GM12878 (cell line): ENCODE measurements at regions not wholly inside any gene's neighbourhood (a gene's known extent, or its start where the extent isn't known, plus 50 kb on each side); places are given as distances from the start of the nearest gene placed in this dataset.

Experiments used
- ATAC-seq: fragments of 200-7000 bp; cut with Tn5 transposase; 3 replicates; pipeline ENCODE4 v1.9.1; 2020; ENCODE audit warnings: mild to moderate bottlenecking, moderate library complexity
- BruUV-seq: library from RNA; stranded (reverse); fragments of 400-500 nt; replicated peaks from 2 replicates; lab custom pipeline; 2021; lab: Mats Ljungman, UMichigan
- CTCF ChIA-PET: fragments of 300-600 bp; sonication (Branson Sonifier 250); formaldehyde crosslinking; extraction: SDS; loops from one replicate; lab custom pipeline; 2021; ENCODE audit warnings: inconsistent platforms; lab: Yijun Ruan, JAX
- POLR2A ChIA-PET: fragments of 350-600 bp; formaldehyde crosslinking; extraction: SDS; loops from one replicate; lab custom pipeline; 2021; ENCODE audit warnings: inconsistent platforms; lab: Charles Lee
- RAD21 ChIA-PET: fragments of 300-600 bp; sonication (Branson Sonifier 250); formaldehyde crosslinking; loops from one replicate; lab custom pipeline; 2023; ENCODE audit warnings: antibody characterized with exemption; ENCODE audit not compliant: unreplicated experiment; lab: Charles Lee
- SMC1A ChIA-PET: fragments of 300-600 bp; sonication (Branson Sonifier 250); formaldehyde crosslinking; loops from one replicate; lab custom pipeline; 2023; ENCODE audit not compliant: unreplicated experiment, uncharacterized antibody; lab: Charles Lee
- DNase-seq: peaks from one replicate; pipeline ENCODE4 v3.0.0-alpha.2; 2011; ENCODE audit warnings: low read depth, low spot score
- FAIRE-seq: peaks from 3 replicates; lab custom pipeline; 2011; peaks lifted over from hg19 to GRCh38; lab: Jason Lieb, UNC
- H2AFZ ChIP-seq: 2 replicates; pipeline ENCODE4 v1.6.0; 2011; ENCODE audit warnings: low read depth, low read length, control low read depth; ENCODE audit not compliant: control insufficient read depth
- H3K27ac ChIP-seq: 2 replicates; pipeline ENCODE4 v1.5.1; 2011; ENCODE audit warnings: control low read depth; ENCODE audit not compliant: control insufficient read depth, insufficient read depth
- H3K27me3 ChIP-seq, 2 experiments: replicated peaks in 1 of 2; 2 replicates each; pipeline versions ENCODE4 v1.6.0 to v1.6.1; 2011; ENCODE audit warnings: low read length in 1 of 2; ENCODE audit not compliant: control insufficient read depth in 2 of 2, insufficient read depth in 2 of 2
- H3K36me3 ChIP-seq, 2 experiments: 2 replicates each; pipeline ENCODE4 v1.5.1; 2011; ENCODE audit warnings: low read length in 1 of 2; ENCODE audit not compliant: control insufficient read depth in 2 of 2, insufficient read depth in 2 of 2
- H3K4me1 ChIP-seq: 2 replicates; pipeline ENCODE4 v1.6.1; 2011; ENCODE audit warnings: mild to moderate bottlenecking, low read length, moderate library complexity, mixed read lengths; ENCODE audit not compliant: control insufficient read depth, insufficient read depth
- H3K4me2 ChIP-seq: 2 replicates; pipeline ENCODE4 v1.6.0; 2011; ENCODE audit warnings: control low read depth; ENCODE audit not compliant: control insufficient read depth, insufficient read depth
- H3K4me3 ChIP-seq: fragments of 200-600 bp; sonication (generic); 2 replicates; pipeline ENCODE4 v1.5.1; 2016
- H3K79me2 ChIP-seq: 2 replicates; pipeline ENCODE4 v1.6.0; 2011; ENCODE audit warnings: low read length; ENCODE audit not compliant: control insufficient read depth, insufficient read depth
- H3K9ac ChIP-seq: 2 replicates; pipeline ENCODE4 v1.8.0; 2011; ENCODE audit warnings: low read length, control low read depth, mixed read lengths; ENCODE audit not compliant: control insufficient read depth, insufficient read depth
- H3K9me3 ChIP-seq: replicated peaks from 3 replicates; pipeline ENCODE4 v1.5.1; 2011; ENCODE audit warnings: mild to moderate bottlenecking, low read length; ENCODE audit not compliant: control insufficient read depth, insufficient read depth
- H4K20me1 ChIP-seq: 2 replicates; pipeline ENCODE4 v1.6.0; 2011; ENCODE audit not compliant: control insufficient read depth, insufficient read depth
- CREB1 ChIP-seq: IDR thresholded peaks from 2 replicates; pipeline ENCODE4 v1.6.1; 2012; ENCODE audit warnings: low read depth, mild to moderate bottlenecking, inconsistent platforms
- EED ChIP-seq: sonication (generic); IDR thresholded peaks from 2 replicates; pipeline ENCODE4 v1.6.1; 2016; ENCODE audit warnings: antibody characterized with exemption, low read depth
- EGR1 ChIP-seq, 2 experiments: IDR thresholded peaks; 1 replicate in 1 of 2; 2 replicates in 1 of 2; pipeline ENCODE4 v1.6.1; 2011 to 2012; ENCODE audit warnings: low read depth in 2 of 2, low read length in 2 of 2, borderline replicate concordance in 1 of 2, mild to moderate bottlenecking in 1 of 2, moderate library complexity in 1 of 2
- KDM1A ChIP-seq: fragments of 200-600 bp; sonication (generic); IDR thresholded peaks from 2 replicates; pipeline ENCODE4 v1.6.1; 2016; ENCODE audit warnings: borderline replicate concordance
- NBN ChIP-seq: fragments of 450-650 bp; IDR thresholded peaks from 2 replicates; pipeline ENCODE4 v1.6.1; 2016
- NFIC ChIP-seq: IDR thresholded peaks from 2 replicates; pipeline ENCODE4 v1.6.1; 2012; ENCODE audit warnings: low read depth, mild to moderate bottlenecking, inconsistent platforms, low read length, moderate library complexity
- PML ChIP-seq: IDR thresholded peaks from 2 replicates; pipeline ENCODE4 v1.6.1; 2012; ENCODE audit warnings: low read length, inconsistent platforms
- SMC3 ChIP-seq: IDR thresholded peaks from 2 replicates; pipeline ENCODE4 v1.6.1; 2011; ENCODE audit warnings: low read length, improper control_type of control experiment, borderline replicate concordance
- TAF1 ChIP-seq: IDR thresholded peaks from 2 replicates; pipeline ENCODE4 v1.6.1; 2011; ENCODE audit warnings: mild to moderate bottlenecking, low read depth, low read length, borderline replicate concordance
- WGBS: methylation state at CpG from one replicate; pipeline ENCODE4 v1.1.6; 2016; ENCODE audit warnings: low lambda C conversion rate; ENCODE audit not compliant: insufficient replicate concordance, insufficient coverage; ENCODE audit errors: missing lambda C conversion rate; 5-methylcytosine and 5-hydroxymethylcytosine counted together
- in situ Hi-C: fragments of 300-500 bp; cut with MboI; formaldehyde crosslinking; loops from 9 replicates; pipeline ENCODE4 v1.14.3; 2018; ENCODE audit warnings: mixed read lengths
- intact Hi-C: fragments of 100-400 bp; cut with micrococcal nuclease; formaldehyde crosslinking; loops from one replicate; pipeline ENCODE4 v1.14.2; 2022; ENCODE audit not compliant: unreplicated experiment
- TF ChIP-seq, protein P1 (sequence below): IDR thresholded peaks from 2 replicates; pipeline ENCODE4 v1.6.1; 2012; ENCODE audit warnings: low read depth, low read length, improper control_type of control experiment

- Histone ChIP-seq H3K4me3 (no peak overlapping the region), H3K4me2 (no peak overlapping the region), H3K4me1 (no peaks in the 10 kb centered on the region), H3K9me3 (no peaks in the 10 kb centered on the region; the same call in 1 of the 3 replicates), H3K79me2 (no peaks in the 10 kb centered on the region), H2AFZ (no peak overlapping the region), H3K27ac (no peak overlapping the region), H3K9ac (no peak overlapping the region), H3K27me3 (no peaks in the 10 kb centered on the region; a peak in 2 of 4 replicates), H4K20me1 (no peaks in the 10 kb centered on the region), H3K36me3 (no peaks in the 10 kb centered on the region)
- POLR2A ChIA-PET: interaction anchor here (0.5 to 1.4 kb wide), 3 partner anchors 10 to 22 kb away, joined by 3 read pairs; no protein-coding TSS in a partner anchor
- no peak for TF ChIP-seq KDM1A
- no peak for TF ChIP-seq EGR1 (IDR thresholded peaks at IDR 0.05; ENCODE audit: borderline replicate concordance in 1 of 2, low read depth in 2 of 2, low read length in 2 of 2)
- no peak for TF ChIP-seq PML
- no peak for TF ChIP-seq TAF1
- no peak for TF ChIP-seq SMC3
- no peak for TF ChIP-seq CREB1
- no peak for TF ChIP-seq NBN
- TF ChIP-seq EED: no peak
- TF ChIP-seq NFIC: no peak
- TF ChIP-seq, protein P1, sequence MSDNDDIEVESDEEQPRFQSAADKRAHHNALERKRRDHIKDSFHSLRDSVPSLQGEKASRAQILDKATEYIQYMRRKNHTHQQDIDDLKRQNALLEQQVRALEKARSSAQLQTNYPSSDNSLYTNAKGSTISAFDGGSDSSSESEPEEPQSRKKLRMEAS: no peak
- BruUV-seq: no TSS peak
- RAD21 ChIA-PET: interaction anchor here (1.7 kb wide), 1 partner anchor 35 kb away, joined by 5 read pairs; no protein-coding TSS in a partner anchor
- SMC1A ChIA-PET: interaction anchor here (0.9 to 1.6 kb wide), 5 partner anchors 11 to 17 kb away, joined by 3 to 6 read pairs (median 4); no protein-coding TSS in a partner anchor
- in situ Hi-C loops: no loop called here
- WGBS: 27% methylated on average over 4 of the region's 4 CpGs
- CTCF ChIA-PET: interaction anchor here (1.0 to 2.7 kb wide), 3 partner anchors 11 to 36 kb away, joined by 3 to 9 read pairs (median 4); no protein-coding TSS in a partner anchor
- ATAC-seq (no peak), FAIRE-seq (no peak), DNase-seq (no peak)
- intact Hi-C loops: no loop called here
Measured at GRCh38 chr10:6365384-6365783, 162.7 kb downstream of the PFKFB3 start.
